ENCODE measurements at regions not wholly inside any gene's neighbourhood (a gene's known extent, or its start where the extent isn't known, plus 50 kb on each side); places are given as distances from the start of the nearest gene placed in this dataset.
A peak's percentile ranks its signal among the peaks of the same experiment; 100 is the strongest.
"Not testable (repeated sequence)": the region's sequence is repeated elsewhere in the genome, so short reads cannot be mapped to it uniquely, and the experiment has no call there.

- H2AFZ ChIP-seq (ENCODE audit: low read depth, low read length) = no peak overlapping the region
- no peaks in the 10 kb centered on the region for H3K9me3 ChIP-seq (ENCODE audit: low read length)
- H3K4me3 ChIP-seq (ENCODE audit: low read length) = no peak overlapping the region
- H3K4me1 ChIP-seq (ENCODE audit: insufficient read depth, low read length) = no peaks in the 10 kb centered on the region
- H3K36me3 ChIP-seq (ENCODE audit: insufficient read depth, low read length) = no peaks in the 10 kb centered on the region
- no peaks in the 10 kb centered on the region for H3K27me3 ChIP-seq (ENCODE audit: insufficient read depth, low read length)
These were observed 217.6 kb upstream of the CPHXL start for GRCh38 chr16:75943705-75944514.

GRCh38 chr16:75945916-75946457, 219.7 kb upstream of the CPHXL start:
- Histone ChIP-seq H2AFZ (ENCODE audit: low read depth, low read length) (no peak overlapping the region), H3K36me3 (ENCODE audit: insufficient read depth, low read length) (no peaks in the 10 kb centered on the region), H3K9me3 (ENCODE audit: low read length) (no peaks in the 10 kb centered on the region), H3K4me3 (ENCODE audit: low read length) (no peak overlapping the region), H3K27me3 (ENCODE audit: insufficient read depth, low read length) (no peaks in the 10 kb centered on the region), H3K4me1 (ENCODE audit: insufficient read depth, low read length) (no peaks in the 10 kb centered on the region)

DNA sequence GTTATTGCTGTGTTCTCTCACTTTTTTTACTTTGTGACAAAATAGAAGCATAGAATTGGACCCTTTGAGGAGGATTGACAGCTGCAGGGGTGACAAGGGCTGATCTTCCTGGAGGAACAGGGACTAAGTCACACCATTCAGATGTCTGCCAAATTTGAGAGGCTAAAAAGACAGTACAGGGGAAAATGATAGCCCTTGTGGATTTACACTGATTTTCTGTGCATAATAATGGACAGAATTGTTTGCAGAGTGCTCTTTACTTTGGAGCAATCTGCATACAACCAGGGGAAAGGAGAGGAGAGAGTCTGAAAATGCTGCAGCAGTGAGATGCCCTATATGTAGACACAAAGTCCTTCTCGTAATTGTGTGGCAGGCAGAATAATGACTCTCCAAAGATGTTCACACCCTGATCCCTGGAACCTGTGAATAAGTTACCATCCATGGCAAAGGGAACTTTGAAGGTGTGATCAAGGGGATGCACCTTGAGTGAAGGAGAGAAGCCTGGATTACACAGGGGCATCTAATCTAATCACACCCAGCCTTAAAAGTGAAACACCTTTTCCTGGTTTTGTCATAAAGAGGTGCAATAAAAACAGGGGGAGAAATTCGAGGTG, 221.4 kb upstream of the CPHXL start:
- H2AFZ ChIP-seq (ENCODE audit: low read depth, low read length) = no peak overlapping the region
- H3K4me1 ChIP-seq (ENCODE audit: insufficient read depth, low read length) = no peaks in the 10 kb centered on the region
- H3K36me3 ChIP-seq (ENCODE audit: insufficient read depth, low read length) = no peaks in the 10 kb centered on the region
- H3K9me3 ChIP-seq (ENCODE audit: low read length) = no peaks in the 10 kb centered on the region
- no peak overlapping the region for H3K4me3 ChIP-seq (ENCODE audit: low read length)
- H3K27me3 ChIP-seq (ENCODE audit: insufficient read depth, low read length) = no peaks in the 10 kb centered on the region

GRCh38 chr16:75948441-75948840, 222.2 kb upstream of the CPHXL start:
- H3K4me1 ChIP-seq (ENCODE audit: insufficient read depth, low read length) = no peaks in the 10 kb centered on the region
- no peaks in the 10 kb centered on the region for H3K27me3 ChIP-seq (ENCODE audit: insufficient read depth, low read length)
- H3K36me3 ChIP-seq (ENCODE audit: insufficient read depth, low read length) = no peaks in the 10 kb centered on the region
- no peak overlapping the region for H2AFZ ChIP-seq (ENCODE audit: low read depth, low read length)
- H3K9me3 ChIP-seq (ENCODE audit: low read length) = no peaks in the 10 kb centered on the region
- no peak overlapping the region for H3K4me3 ChIP-seq (ENCODE audit: low read length)

DNA sequence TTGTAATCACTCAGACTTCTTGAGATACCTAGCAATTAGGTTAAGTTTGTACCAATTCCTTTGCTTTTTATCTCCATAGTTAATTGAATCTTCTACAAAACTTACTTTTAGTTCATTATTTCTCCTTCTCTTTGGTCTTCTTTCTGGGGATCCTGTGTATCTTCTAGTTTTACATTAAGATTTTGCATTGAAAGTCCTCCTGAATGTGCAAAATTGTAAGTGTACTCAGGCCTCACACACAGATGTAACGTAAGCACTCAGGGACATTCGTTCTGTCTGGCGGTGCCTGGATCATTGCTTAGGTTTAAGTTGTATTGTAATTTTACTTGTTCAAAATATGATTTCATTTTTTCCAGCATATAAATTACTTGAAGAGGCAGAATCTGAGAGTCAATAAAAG, 222.6 kb upstream of the CPHXL start:
- no peaks in the 10 kb centered on the region for H3K9me3 ChIP-seq (ENCODE audit: low read length)
- no peaks in the 10 kb centered on the region for H3K36me3 ChIP-seq (ENCODE audit: insufficient read depth, low read length)
- no peaks in the 10 kb centered on the region for H3K27me3 ChIP-seq (ENCODE audit: insufficient read depth, low read length)

GRCh38 chr16:75952124-75952523, 225.8 kb upstream of the CPHXL start:
- Histone ChIP-seq H3K4me1 (ENCODE audit: insufficient read depth, low read length) (no peaks in the 10 kb centered on the region), H3K36me3 (ENCODE audit: insufficient read depth, low read length) (no peaks in the 10 kb centered on the region), H3K4me3 (ENCODE audit: low read length) (no peak overlapping the region), H3K9me3 (ENCODE audit: low read length) (no peaks in the 10 kb centered on the region), H3K27me3 (ENCODE audit: insufficient read depth, low read length) (no peaks in the 10 kb centered on the region), H2AFZ (ENCODE audit: low read depth, low read length) (no peak overlapping the region)

More for the DNA sequence above, 222.6 kb upstream of the CPHXL start:
- Histone ChIP-seq H3K4me3 (ENCODE audit: low read length) (no peak overlapping the region), H2AFZ (ENCODE audit: low read depth, low read length) (no peak overlapping the region), H3K4me1 (ENCODE audit: insufficient read depth, low read length) (no peaks in the 10 kb centered on the region)

DNA sequence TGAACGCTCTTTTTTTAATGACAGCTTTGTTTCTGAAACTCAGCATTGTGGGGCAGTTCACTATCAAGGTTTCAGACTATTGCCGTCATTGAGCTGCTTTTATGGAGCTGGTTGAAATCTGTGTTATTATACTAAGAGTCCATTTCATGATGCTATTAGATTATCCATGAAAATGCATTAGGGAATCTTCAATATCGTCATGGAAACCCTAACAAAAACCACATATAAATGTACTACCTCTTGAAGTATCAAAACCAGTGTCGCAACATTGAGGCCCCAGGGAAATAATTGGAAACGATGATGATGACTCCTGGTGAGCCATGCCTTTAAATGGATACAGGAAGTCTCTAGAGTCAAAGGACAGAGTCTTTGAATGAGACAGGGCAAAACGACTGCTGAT, 231.6 kb upstream of the CPHXL start:
- no peaks in the 10 kb centered on the region for H3K36me3 ChIP-seq (ENCODE audit: insufficient read depth, low read length)
- H3K4me3 ChIP-seq (ENCODE audit: low read length) = no peak overlapping the region
- H3K27me3 ChIP-seq (ENCODE audit: insufficient read depth, low read length) = no peaks in the 10 kb centered on the region
- H3K4me1 ChIP-seq (ENCODE audit: insufficient read depth, low read length) = peaks cover 3% of the 10 kb centered on the region
- no peak overlapping the region for H2AFZ ChIP-seq (ENCODE audit: low read depth, low read length)
- no peaks in the 10 kb centered on the region for H3K9me3 ChIP-seq (ENCODE audit: low read length)

DNA sequence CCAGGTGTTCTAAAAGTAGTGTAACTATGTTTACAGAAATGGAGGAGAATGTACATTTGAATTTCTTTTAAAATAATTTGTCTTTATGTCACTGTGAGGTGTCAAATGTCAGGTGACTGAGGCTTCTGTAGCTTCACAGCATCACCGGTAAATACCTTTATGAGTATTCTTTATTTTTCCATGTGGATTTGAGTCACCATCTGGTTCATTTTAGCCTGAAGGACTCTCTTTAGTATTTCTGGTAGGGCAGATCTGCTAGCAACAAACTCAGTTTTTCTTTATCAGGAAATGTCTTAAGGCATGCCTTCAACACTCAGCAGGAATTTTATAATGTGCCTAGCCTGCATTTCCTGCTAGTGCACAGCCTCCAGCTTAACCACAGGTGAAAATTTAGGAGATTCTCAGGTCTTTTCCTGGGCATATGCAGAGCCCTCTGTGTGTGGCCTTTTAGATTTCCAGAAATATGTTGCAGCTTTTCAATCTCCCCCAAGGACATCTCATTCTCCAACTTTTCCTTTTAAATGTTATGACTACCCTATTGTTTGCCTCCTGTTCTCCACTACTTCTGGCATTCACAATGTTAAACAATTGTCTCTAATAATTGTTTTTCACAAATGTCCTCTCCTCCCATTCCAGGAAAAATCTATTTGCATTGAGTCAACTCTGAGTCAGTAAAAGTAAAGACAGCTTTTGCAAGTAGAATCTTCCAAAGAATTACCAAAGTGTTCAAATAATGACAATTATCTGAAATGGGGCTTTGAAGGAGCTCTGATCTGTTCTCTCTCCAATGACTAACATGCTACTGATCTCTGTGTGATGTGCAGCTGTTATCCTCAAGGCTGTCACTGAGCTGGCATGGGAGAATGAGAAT, 239.4 kb upstream of the CPHXL start:
- H3K4me1 ChIP-seq (ENCODE audit: insufficient read depth, low read length) = no peaks in the 10 kb centered on the region
- no peak overlapping the region for H2AFZ ChIP-seq (ENCODE audit: low read depth, low read length)
- H3K27me3 ChIP-seq (ENCODE audit: insufficient read depth, low read length) = no peaks in the 10 kb centered on the region
- H3K4me3 ChIP-seq (ENCODE audit: low read length) = no peak overlapping the region
- no peaks in the 10 kb centered on the region for H3K36me3 ChIP-seq (ENCODE audit: insufficient read depth, low read length)
- H3K9me3 ChIP-seq (ENCODE audit: low read length) = no peaks in the 10 kb centered on the region

DNA sequence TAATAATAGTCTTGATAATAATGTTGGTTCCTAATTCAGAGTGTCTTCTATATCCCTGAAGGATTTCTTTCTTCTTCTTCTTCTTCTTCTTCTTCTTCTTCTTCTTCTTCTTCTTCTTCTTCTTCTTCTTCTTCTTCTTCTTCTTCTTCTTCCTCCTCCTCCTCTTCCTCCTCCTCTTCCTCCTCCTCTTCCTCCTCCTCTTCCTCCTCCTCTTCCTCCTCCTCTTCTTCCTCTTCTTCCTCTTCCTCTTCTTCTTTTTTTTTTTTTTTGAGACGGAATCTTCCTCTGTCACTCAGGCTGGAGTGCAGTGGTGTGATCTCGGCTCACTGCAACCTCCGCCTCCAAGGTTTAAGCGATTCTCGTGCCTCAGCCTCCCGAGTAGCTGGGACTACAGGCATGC, 242.8 kb upstream of the CPHXL start:
- H3K27me3 ChIP-seq (ENCODE audit: insufficient read depth, low read length); H3K9me3 ChIP-seq (ENCODE audit: low read length): not testable (repeated sequence)

DNA sequence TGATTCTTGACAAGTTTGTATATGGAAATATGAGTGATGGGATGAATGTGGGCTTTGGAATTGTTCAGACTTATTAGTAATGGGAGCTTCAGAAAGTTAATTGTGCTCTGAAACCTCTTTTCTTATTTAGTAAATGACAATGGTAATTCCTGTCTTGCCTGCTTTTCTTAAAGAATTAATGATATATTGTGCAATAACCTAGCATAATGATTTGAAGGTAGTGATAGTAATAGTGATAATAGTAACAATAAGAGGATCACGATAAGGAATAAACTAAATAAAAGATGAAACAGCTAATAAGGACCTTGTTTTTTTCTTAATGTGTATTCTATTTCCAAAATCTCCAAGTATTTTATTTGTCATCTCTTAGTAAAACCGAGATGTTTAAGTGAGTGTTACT, 245.0 kb upstream of the CPHXL start:
- H2AFZ ChIP-seq (ENCODE audit: low read depth, low read length) = no peak overlapping the region
- no peaks in the 10 kb centered on the region for H3K36me3 ChIP-seq (ENCODE audit: insufficient read depth, low read length)
- H3K4me1 ChIP-seq (ENCODE audit: insufficient read depth, low read length) = no peaks in the 10 kb centered on the region
- no peak overlapping the region for H3K4me3 ChIP-seq (ENCODE audit: low read length)
- H3K9me3 ChIP-seq (ENCODE audit: low read length) = no peaks in the 10 kb centered on the region
- H3K27me3 ChIP-seq (ENCODE audit: insufficient read depth, low read length) = no peaks in the 10 kb centered on the region

More for the DNA sequence above, 242.8 kb upstream of the CPHXL start:
- H3K4me3 ChIP-seq (ENCODE audit: low read length); H2AFZ ChIP-seq (ENCODE audit: low read depth, low read length); H3K36me3 ChIP-seq (ENCODE audit: insufficient read depth, low read length); H3K4me1 ChIP-seq (ENCODE audit: insufficient read depth, low read length): not testable (repeated sequence)

DNA sequence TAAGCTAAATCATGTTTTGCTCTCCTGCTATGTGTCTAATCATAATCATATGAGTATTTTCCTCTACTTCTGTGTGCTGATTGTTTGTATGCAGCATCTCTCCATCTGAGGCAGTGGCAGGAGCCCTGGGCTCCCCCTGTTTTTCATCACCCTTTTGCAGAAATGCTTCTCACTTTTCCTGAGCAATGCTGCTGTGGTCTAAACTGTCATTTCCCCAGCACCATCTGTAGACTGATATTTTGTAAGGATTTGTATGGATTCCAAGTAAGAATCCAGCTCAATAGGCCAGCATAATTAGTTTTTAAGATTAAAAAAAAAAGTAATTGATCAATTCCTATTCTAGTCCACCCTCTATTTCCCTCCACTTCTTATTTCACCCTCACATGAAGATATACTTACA, 257.0 kb upstream of the CPHXL start:
- Histone ChIP-seq H3K36me3 (ENCODE audit: insufficient read depth, low read length) (no peaks in the 10 kb centered on the region), H3K9me3 (ENCODE audit: low read length) (no peaks in the 10 kb centered on the region), H3K27me3 (ENCODE audit: insufficient read depth, low read length) (no peaks in the 10 kb centered on the region)

DNA sequence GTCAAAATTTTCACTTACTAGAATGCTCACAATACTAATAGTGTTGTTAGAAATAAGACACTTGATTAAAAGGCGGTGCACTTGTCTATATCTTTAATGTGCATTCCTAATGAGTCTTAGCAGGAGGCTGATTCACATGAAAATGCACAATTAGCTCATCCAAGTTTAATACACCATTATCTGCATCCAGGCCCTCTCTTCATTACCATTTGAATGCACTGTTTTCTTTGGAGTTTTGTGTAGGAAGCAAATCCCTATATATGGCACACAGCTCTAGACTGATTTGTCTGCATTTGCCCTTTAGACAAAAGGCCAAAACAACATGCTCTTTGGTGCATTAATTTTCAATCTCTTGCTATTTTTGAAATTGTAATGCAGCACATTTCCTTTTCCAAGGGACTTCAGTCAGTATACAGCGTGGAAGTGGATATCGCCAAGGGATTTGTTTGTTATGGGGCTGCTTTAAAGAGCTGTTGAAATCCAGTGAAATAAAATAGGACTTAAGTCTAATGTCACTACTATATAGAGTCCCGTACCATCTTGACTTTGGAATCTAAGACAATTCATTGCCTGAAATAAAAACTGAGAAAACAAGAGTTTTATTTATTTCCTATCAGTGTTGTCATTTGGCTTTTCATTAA, 257.6 kb upstream of the CPHXL start:
- peak overlapping the region; percentile 5 for H2AFZ ChIP-seq (ENCODE audit: low read depth, low read length)
- no peak overlapping the region for H3K4me3 ChIP-seq (ENCODE audit: low read length)
- peaks cover 10% of the 10 kb centered on the region for H3K4me1 ChIP-seq (ENCODE audit: insufficient read depth, low read length)
- H3K36me3 ChIP-seq (ENCODE audit: insufficient read depth, low read length) = no peaks in the 10 kb centered on the region
- H3K9me3 ChIP-seq (ENCODE audit: low read length) = no peaks in the 10 kb centered on the region
- no peaks in the 10 kb centered on the region for H3K27me3 ChIP-seq (ENCODE audit: insufficient read depth, low read length)

More for the DNA sequence above, 257.0 kb upstream of the CPHXL start:
- Histone ChIP-seq H3K4me3 (ENCODE audit: low read length) (no peak overlapping the region), H3K4me1 (ENCODE audit: insufficient read depth, low read length) (peaks cover 10% of the 10 kb centered on the region), H2AFZ (ENCODE audit: low read depth, low read length) (no peak overlapping the region)
